Astrocyte (in vitro differentiated cells and primary cell): ENCODE measurements at regions not wholly inside any gene's neighbourhood (a gene's known extent, or its start where the extent isn't known, plus 50 kb on each side); places are given as distances from the start of the nearest gene placed in this dataset.

ENCODE experiments used
- DNase-seq: peaks from one replicate; pipeline ENCODE4 v3.0.0-alpha.2; 2010; ENCODE audit warnings: low read depth
- FAIRE-seq: peaks from 2 replicates; lab custom pipeline; 2011; peaks lifted over from hg19 to GRCh38; lab: Jason Lieb, UNC
- H2AFZ ChIP-seq: 2 replicates; pipeline ENCODE4 v1.6.0; 2012; ENCODE audit warnings: low read depth, low read length, inconsistent platforms
- H3K27ac ChIP-seq: 2 replicates; pipeline ENCODE4 v1.5.1; 2011; ENCODE audit warnings: low read depth, low read length, inconsistent platforms
- H3K27me3 ChIP-seq: 2 replicates; pipeline ENCODE4 v1.6.0; 2011; ENCODE audit warnings: low read length, inconsistent platforms; ENCODE audit not compliant: insufficient read depth
- H3K36me3 ChIP-seq: 2 replicates; pipeline ENCODE4 v1.5.1; 2011; ENCODE audit warnings: low read length, inconsistent platforms; ENCODE audit not compliant: insufficient read depth
- H3K4me1 ChIP-seq: 2 replicates; pipeline ENCODE4 v1.5.1; 2011; ENCODE audit warnings: low read length, inconsistent platforms; ENCODE audit not compliant: insufficient read depth
- H3K4me2 ChIP-seq: 2 replicates; pipeline ENCODE4 v1.6.0; 2012; ENCODE audit warnings: low read length, inconsistent platforms
- H3K4me3 ChIP-seq: 2 replicates; pipeline ENCODE4 v1.5.1; 2011; ENCODE audit warnings: low read depth, mild to moderate bottlenecking, low read length, inconsistent platforms; ENCODE audit not compliant: insufficient read depth
- H3K79me2 ChIP-seq: 2 replicates; pipeline ENCODE4 v1.6.0; 2012; ENCODE audit warnings: mild to moderate bottlenecking, low read length, inconsistent platforms; ENCODE audit not compliant: insufficient read depth
- H3K9ac ChIP-seq: 2 replicates; pipeline ENCODE4 v1.6.0; 2012; ENCODE audit warnings: mild to moderate bottlenecking, low read length, inconsistent platforms
- H3K9me3 ChIP-seq: 2 replicates; pipeline ENCODE4 v1.5.1; 2012; ENCODE audit warnings: low read depth, mild to moderate bottlenecking, low read length, inconsistent platforms; ENCODE audit not compliant: insufficient read depth
- H4K20me1 ChIP-seq: 2 replicates; pipeline ENCODE4 v1.6.0; 2012; ENCODE audit warnings: low read length, inconsistent platforms; ENCODE audit not compliant: insufficient read depth
- H3K27ac Mint-ChIP-seq: one replicate; pipeline ENCODE4 v1.8.0; 2021; ENCODE audit warnings: mild to moderate bottlenecking, mixed read lengths; ENCODE audit not compliant: unreplicated experiment
- H3K27me3 Mint-ChIP-seq: one replicate; pipeline ENCODE4 v1.8.0; 2021; ENCODE audit warnings: low read depth, mixed read lengths; ENCODE audit not compliant: unreplicated experiment
- H3K36me3 Mint-ChIP-seq: one replicate; pipeline ENCODE4 v1.8.0; 2021; ENCODE audit warnings: low read depth, mixed read lengths; ENCODE audit not compliant: unreplicated experiment
- H3K4me1 Mint-ChIP-seq: one replicate; pipeline ENCODE4 v1.8.0; 2021; ENCODE audit warnings: low read depth, mixed read lengths; ENCODE audit not compliant: unreplicated experiment
- H3K4me3 Mint-ChIP-seq: one replicate; pipeline ENCODE4 v1.8.0; 2021; ENCODE audit warnings: mild to moderate bottlenecking, moderate library complexity, mixed read lengths; ENCODE audit not compliant: unreplicated experiment
- H3K9me3 Mint-ChIP-seq: one replicate; pipeline ENCODE4 v1.8.0; 2021; ENCODE audit warnings: mild to moderate bottlenecking, mixed read lengths; ENCODE audit not compliant: unreplicated experiment
- EZH2 ChIP-seq: IDR thresholded peaks from 2 replicates; pipeline ENCODE4 v1.6.1; 2012; ENCODE audit warnings: mild to moderate bottlenecking, low read length, inconsistent platforms; ENCODE audit not compliant: insufficient read depth
- TF ChIP-seq, protein P1 (sequence below): IDR thresholded peaks from 2 replicates; pipeline ENCODE4 v1.5.1; 2011; ENCODE audit warnings: low read depth, mild to moderate bottlenecking, inconsistent platforms, low read length, moderate library complexity; ENCODE audit not compliant: insufficient read depth

DNA sequence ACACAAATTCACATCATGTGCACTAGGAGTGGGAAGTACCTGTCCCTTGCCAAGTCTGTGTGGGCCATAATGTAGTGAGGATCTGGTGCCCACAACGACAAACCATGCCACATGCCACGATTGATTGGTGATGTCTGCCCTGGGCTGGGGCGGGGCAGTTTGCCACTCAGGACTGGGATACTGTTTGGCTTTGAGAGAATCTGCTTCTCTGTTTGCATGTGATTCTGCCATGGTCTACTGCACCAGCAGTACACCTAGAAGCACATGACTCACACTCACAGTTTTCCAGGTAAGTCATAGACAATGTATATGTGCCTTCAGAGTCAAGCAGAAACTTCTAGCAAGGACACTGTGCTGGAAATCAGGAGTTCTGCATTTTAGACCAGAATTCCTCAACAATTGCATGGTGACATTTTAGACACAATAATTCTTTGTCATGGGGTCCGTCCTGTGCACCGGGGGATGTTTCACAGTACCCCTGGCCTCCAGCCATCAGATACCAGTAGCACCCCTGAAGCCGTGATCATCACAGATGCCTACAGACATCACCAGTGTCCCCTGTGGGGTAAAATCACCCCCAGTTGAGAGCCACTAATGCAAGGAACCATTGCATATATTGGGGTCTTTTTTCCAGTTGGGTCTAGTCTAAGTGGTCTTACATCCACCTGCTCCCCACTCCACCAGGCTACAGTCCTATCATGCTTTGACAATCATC lies 278.3 kb downstream of the EIPR1 start:
- Histone ChIP-seq H3K27me3 (no peaks in the 10 kb centered on the region), H3K9ac (no peak overlapping the region), H3K4me2 (no peak overlapping the region), H3K36me3 (no peaks in the 10 kb centered on the region), H3K9me3 (no peaks in the 10 kb centered on the region), H3K79me2 (no peaks in the 10 kb centered on the region), H3K27ac (no peak overlapping the region), H3K4me3 (no peak overlapping the region), H4K20me1 (no peaks in the 10 kb centered on the region), H3K4me1 (no peaks in the 10 kb centered on the region), H2AFZ (no peak overlapping the region)
- Mint-ChIP-seq H3K36me3 (peaks cover 3% of the 10 kb centered on the region), H3K4me1 (peaks cover 9% of the 10 kb centered on the region), H3K4me3 (no peak overlapping the region), H3K27me3 (peaks cover 40% of the 10 kb centered on the region), H3K9me3 (peaks cover 4% of the 10 kb centered on the region), H3K27ac (no peak overlapping the region)
- FAIRE-seq: no peak
- TF ChIP-seq EZH2: no peak
- TF ChIP-seq, protein P1, sequence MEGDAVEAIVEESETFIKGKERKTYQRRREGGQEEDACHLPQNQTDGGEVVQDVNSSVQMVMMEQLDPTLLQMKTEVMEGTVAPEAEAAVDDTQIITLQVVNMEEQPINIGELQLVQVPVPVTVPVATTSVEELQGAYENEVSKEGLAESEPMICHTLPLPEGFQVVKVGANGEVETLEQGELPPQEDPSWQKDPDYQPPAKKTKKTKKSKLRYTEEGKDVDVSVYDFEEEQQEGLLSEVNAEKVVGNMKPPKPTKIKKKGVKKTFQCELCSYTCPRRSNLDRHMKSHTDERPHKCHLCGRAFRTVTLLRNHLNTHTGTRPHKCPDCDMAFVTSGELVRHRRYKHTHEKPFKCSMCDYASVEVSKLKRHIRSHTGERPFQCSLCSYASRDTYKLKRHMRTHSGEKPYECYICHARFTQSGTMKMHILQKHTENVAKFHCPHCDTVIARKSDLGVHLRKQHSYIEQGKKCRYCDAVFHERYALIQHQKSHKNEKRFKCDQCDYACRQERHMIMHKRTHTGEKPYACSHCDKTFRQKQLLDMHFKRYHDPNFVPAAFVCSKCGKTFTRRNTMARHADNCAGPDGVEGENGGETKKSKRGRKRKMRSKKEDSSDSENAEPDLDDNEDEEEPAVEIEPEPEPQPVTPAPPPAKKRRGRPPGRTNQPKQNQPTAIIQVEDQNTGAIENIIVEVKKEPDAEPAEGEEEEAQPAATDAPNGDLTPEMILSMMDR: no peak
- DNase-seq: no peak

- Histone ChIP-seq H2AFZ (no peak overlapping the region), H4K20me1 (no peaks in the 10 kb centered on the region), H3K79me2 (no peaks in the 10 kb centered on the region), H3K4me3 (no peak overlapping the region), H3K27ac (no peak overlapping the region), H3K9me3 (no peaks in the 10 kb centered on the region), H3K27me3 (no peaks in the 10 kb centered on the region), H3K4me1 (no peaks in the 10 kb centered on the region), H3K9ac (no peak overlapping the region), H3K36me3 (no peaks in the 10 kb centered on the region), H3K4me2 (no peak overlapping the region)
- no peak overlapping the region for H3K4me3 Mint-ChIP-seq
- peaks cover 9% of the 10 kb centered on the region for H3K4me1 Mint-ChIP-seq
- H3K9me3 Mint-ChIP-seq: peaks cover 2% of the 10 kb centered on the region
- DNase-seq: no peak
- TF ChIP-seq EZH2: no peak
- TF ChIP-seq, protein P1: no peak
- peaks cover 3% of the 10 kb centered on the region for H3K36me3 Mint-ChIP-seq
- no peak overlapping the region for H3K27ac Mint-ChIP-seq
- FAIRE-seq: no peak
- peaks cover 34% of the 10 kb centered on the region for H3K27me3 Mint-ChIP-seq
Measured at GRCh38 chr2:3098231-3098630, 279.4 kb downstream of the EIPR1 start.

DNA sequence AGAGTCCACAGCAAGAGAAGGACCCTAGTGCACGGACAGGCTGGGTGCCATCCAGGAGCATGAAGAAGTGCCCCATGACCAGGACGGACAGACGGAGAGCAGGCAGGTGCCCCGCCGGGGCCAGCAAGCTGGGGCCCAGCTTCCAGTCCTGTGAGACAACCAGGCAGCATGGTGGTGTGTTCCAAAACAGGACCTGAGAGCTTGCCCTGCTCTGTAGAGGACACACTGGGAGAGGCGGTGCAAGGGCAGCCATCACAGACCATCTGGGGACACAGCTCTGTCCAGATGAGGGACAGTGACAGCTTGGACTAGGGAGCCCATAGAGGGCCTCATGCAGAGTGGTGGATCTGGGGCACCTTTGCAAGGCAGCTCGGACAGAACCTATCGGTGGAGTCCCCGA lies 279.8 kb downstream of the EIPR1 start:
- Mint-ChIP-seq H3K27me3 (peaks cover 31% of the 10 kb centered on the region), H3K36me3 (peaks cover 3% of the 10 kb centered on the region), H3K4me3 (no peak overlapping the region), H3K27ac (no peak overlapping the region), H3K4me1 (peaks cover 9% of the 10 kb centered on the region), H3K9me3 (peaks cover 2% of the 10 kb centered on the region)
- Histone ChIP-seq H2AFZ (no peak overlapping the region), H3K27ac (no peak overlapping the region), H3K9me3 (no peaks in the 10 kb centered on the region), H3K27me3 (no peaks in the 10 kb centered on the region), H3K36me3 (no peaks in the 10 kb centered on the region), H3K79me2 (no peaks in the 10 kb centered on the region), H3K4me2 (no peak overlapping the region), H3K4me3 (no peak overlapping the region), H4K20me1 (no peaks in the 10 kb centered on the region), H3K4me1 (no peaks in the 10 kb centered on the region), H3K9ac (no peak overlapping the region)
- FAIRE-seq (no peak), DNase-seq (no peak)
- TF ChIP-seq, protein P1: no peak
- TF ChIP-seq EZH2: no peak
